ENCODE measurements at regions not wholly inside any gene's neighbourhood (a gene's known extent, or its start where the extent isn't known, plus 50 kb on each side); places are given as distances from the start of the nearest gene placed in this dataset.
"Not testable (repeated sequence)": the region's sequence is repeated elsewhere in the genome, so short reads cannot be mapped to it uniquely, and the experiment has no call there.

GRCh38 chr11:86167499-86168164, 76.9 kb upstream of the EED start:
- DNase-seq (ENCODE audit: low read depth), result no peak

- DNase-seq (ENCODE audit: low read depth), result not testable (repeated sequence)
Measured at GRCh38 chr11:86166287-86166686, 78.3 kb upstream of the EED start.

GRCh38 chr11:86164106-86164505, 80.4 kb upstream of the EED start:
- DNase-seq (ENCODE audit: low read depth), result no peak

- not testable (repeated sequence) for DNase-seq (ENCODE audit: low read depth)
Measured at GRCh38 chr11:86163221-86163876, 81.2 kb upstream of the EED start.

GRCh38 chr11:86162239-86162638, 82.3 kb upstream of the EED start:
- no peak for DNase-seq (ENCODE audit: low read depth)

- no peak for DNase-seq (ENCODE audit: low read depth)
Measured at GRCh38 chr11:86161837-86162236, 82.7 kb upstream of the EED start.

- no peak for DNase-seq (ENCODE audit: low read depth)
Measured at GRCh38 chr11:86161336-86161735, 83.2 kb upstream of the EED start.

- DNase-seq (ENCODE audit: low read depth), result no peak
Measured at GRCh38 chr11:86160541-86161149, 83.9 kb upstream of the EED start.

- no peak for DNase-seq (ENCODE audit: low read depth)
Measured at GRCh38 chr11:86159581-86159891, 85.0 kb upstream of the EED start.

- DNase-seq (ENCODE audit: low read depth), result no peak
Measured at GRCh38 chr11:86158704-86159580, 85.6 kb upstream of the EED start.

GRCh38 chr11:86157797-86158378, 86.7 kb upstream of the EED start:
- no peak for DNase-seq (ENCODE audit: low read depth)

GRCh38 chr11:86156397-86156955, 87.6 kb upstream of the PICALM start:
- DNase-seq (ENCODE audit: low read depth), result no peak

- DNase-seq (ENCODE audit: low read depth), result no peak
Measured at GRCh38 chr11:86155200-86155844, 86.4 kb upstream of the PICALM start.

GRCh38 chr11:86153439-86153838, 84.6 kb upstream of the PICALM start:
- no peak for DNase-seq (ENCODE audit: low read depth)

GRCh38 chr11:86152901-86153300, 84.0 kb upstream of the PICALM start:
- no peak for DNase-seq (ENCODE audit: low read depth)

GRCh38 chr11:86152006-86152862, 83.3 kb upstream of the PICALM start:
- no peak for DNase-seq (ENCODE audit: low read depth)

- DNase-seq (ENCODE audit: low read depth), result no peak
Measured at GRCh38 chr11:86151174-86152005, 82.5 kb upstream of the PICALM start.

GRCh38 chr11:86150847-86151173, 81.9 kb upstream of the PICALM start:
- no peak for DNase-seq (ENCODE audit: low read depth)

- no peak for DNase-seq (ENCODE audit: low read depth)
Measured at GRCh38 chr11:86149792-86150191, 80.9 kb upstream of the PICALM start.

- DNase-seq (ENCODE audit: low read depth), result no peak
Measured at GRCh38 chr11:86148345-86148747, 79.5 kb upstream of the PICALM start.

All from stimulated activated CD8-positive, alpha-beta memory T cell treated with anti-CD3 and anti-CD28 coated beads, Interleukin-4, amount 100 ng/mL, for 24 hours (primary cell).